PFSK-1 (cell line): ENCODE measurements at regions not wholly inside any gene's neighbourhood (a gene's known extent, or its start where the extent isn't known, plus 50 kb on each side); places are given as distances from the start of the nearest gene placed in this dataset.

ENCODE experiments used
- FOXP2 ChIP-seq: optimal IDR thresholded peaks from 2 replicates; pipeline ENCODE3; 2011; ENCODE audit warnings: borderline replicate concordance, control low read depth, inconsistent platforms; ENCODE audit not compliant: insufficient read depth; ENCODE audit errors: extremely low read length, extremely low read depth
- POLR2AphosphoS5 ChIP-seq: IDR thresholded peaks from 2 replicates; pipeline ENCODE4 v1.6.1; 2012; ENCODE audit warnings: low read depth, mild to moderate bottlenecking, control low read depth, low read length, moderate library complexity
- REST ChIP-seq, 2 experiments: IDR thresholded peaks; 2 replicates each; pipeline versions ENCODE4 v1.6.1 to v1.8.0; 2011 to 2012; ENCODE audit warnings: low read depth in 2 of 2, low read length in 2 of 2, control low read depth in 1 of 2, inconsistent platforms in 1 of 2, mild to moderate bottlenecking in 1 of 2, moderate library complexity in 1 of 2; ENCODE audit not compliant: insufficient read depth in 1 of 2
- SIN3A ChIP-seq: IDR thresholded peaks from 2 replicates; pipeline ENCODE4 v1.6.1; 2012; ENCODE audit warnings: mild to moderate bottlenecking, low read length, moderate library complexity, borderline replicate concordance; ENCODE audit not compliant: insufficient read depth
- TAF1 ChIP-seq: IDR thresholded peaks from 2 replicates; pipeline ENCODE4 v1.6.1; 2012; ENCODE audit warnings: low read length, control low read depth, borderline replicate concordance; ENCODE audit not compliant: insufficient read depth

GRCh38 chr2:76163860-76164259, 453.1 kb upstream of the GCFC2 start:
- no peak for TF ChIP-seq FOXP2
- no peak for TF ChIP-seq TAF1
- no peak for TF ChIP-seq SIN3A
- no peak for TF ChIP-seq REST (IDR thresholded peaks at IDR 0.05; ENCODE audit: insufficient read depth in 1 of 2, low read depth in 2 of 2, low read length in 2 of 2)

GRCh38 chr2:76160670-76161069, 450.0 kb upstream of the GCFC2 start:
- TF ChIP-seq SIN3A = no peak
- no peak for TF ChIP-seq POLR2AphosphoS5
- TF ChIP-seq TAF1 = no peak
- TF ChIP-seq REST (IDR thresholded peaks at IDR 0.05; ENCODE audit: insufficient read depth in 1 of 2, low read depth in 2 of 2, low read length in 2 of 2) = no peak
- no peak for TF ChIP-seq FOXP2

- TF ChIP-seq FOXP2 (no peak), TAF1 (no peak), POLR2AphosphoS5 (no peak), SIN3A (no peak), REST (IDR thresholded peaks at IDR 0.05; ENCODE audit: insufficient read depth in 1 of 2, low read depth in 2 of 2, low read length in 2 of 2) (no peak)
Measured at GRCh38 chr2:76159042-76159648, 448.4 kb upstream of the GCFC2 start.

- no peak for TF ChIP-seq SIN3A
- no peak for TF ChIP-seq FOXP2
- TF ChIP-seq TAF1 = no peak
- no peak for TF ChIP-seq POLR2AphosphoS5
Measured at GRCh38 chr2:76157531-76157930, 446.8 kb upstream of the GCFC2 start.

- TF ChIP-seq TAF1 = no peak
- TF ChIP-seq SIN3A = no peak
- no peak for TF ChIP-seq REST (IDR thresholded peaks at IDR 0.05; ENCODE audit: insufficient read depth in 1 of 2, low read depth in 2 of 2, low read length in 2 of 2)
- no peak for TF ChIP-seq POLR2AphosphoS5
- TF ChIP-seq FOXP2 = no peak
Measured at GRCh38 chr2:76154981-76155380, 444.3 kb upstream of the GCFC2 start.
